ENCODE measurements at regions not wholly inside any gene's neighbourhood (a gene's known extent, or its start where the extent isn't known, plus 50 kb on each side); places are given as distances from the start of the nearest gene placed in this dataset.
"Not testable (repeated sequence)": the region's sequence is repeated elsewhere in the genome, so short reads cannot be mapped to it uniquely, and the experiment has no call there.

DNA sequence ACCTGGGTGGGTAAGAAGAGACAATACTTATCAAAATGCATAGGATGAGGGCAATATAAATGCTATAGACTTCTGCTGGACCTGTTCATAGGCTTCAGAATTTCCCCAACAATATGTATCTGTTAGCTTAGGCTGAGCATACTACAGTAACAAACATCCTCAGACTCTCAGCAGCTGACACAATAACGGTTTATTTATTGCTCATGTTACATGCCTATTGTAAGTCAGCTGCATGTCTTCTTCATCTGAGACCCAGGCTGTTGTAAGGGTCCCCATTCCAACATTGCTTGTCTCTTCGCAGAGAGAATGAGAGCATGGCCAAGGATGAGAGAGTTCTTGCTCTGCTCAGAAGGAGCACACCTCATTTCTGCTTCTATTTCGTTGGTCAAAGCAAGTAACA lies 150.7 kb downstream of the TMEM200C start:
- H3K4me3 ChIP-seq (ENCODE audit: low read length): no peak overlapping the region
- no peak for TF ChIP-seq ZNF274 (IDR thresholded peaks at IDR 0.05; ENCODE audit: low read depth, low read length)

GRCh38 chr18:5738526-5738925 lies 156.8 kb downstream of the TMEM200C start:
- no peak for TF ChIP-seq ZNF274 (IDR thresholded peaks at IDR 0.05; ENCODE audit: low read depth, low read length)
- no peak overlapping the region for H3K4me3 ChIP-seq (ENCODE audit: low read length)

GRCh38 chr18:5732318-5732717 lies 163.0 kb downstream of the TMEM200C start:
- no peak for TF ChIP-seq ZNF274 (IDR thresholded peaks at IDR 0.05; ENCODE audit: low read depth, low read length)
- H3K4me3 ChIP-seq (ENCODE audit: low read length): no peak overlapping the region

DNA sequence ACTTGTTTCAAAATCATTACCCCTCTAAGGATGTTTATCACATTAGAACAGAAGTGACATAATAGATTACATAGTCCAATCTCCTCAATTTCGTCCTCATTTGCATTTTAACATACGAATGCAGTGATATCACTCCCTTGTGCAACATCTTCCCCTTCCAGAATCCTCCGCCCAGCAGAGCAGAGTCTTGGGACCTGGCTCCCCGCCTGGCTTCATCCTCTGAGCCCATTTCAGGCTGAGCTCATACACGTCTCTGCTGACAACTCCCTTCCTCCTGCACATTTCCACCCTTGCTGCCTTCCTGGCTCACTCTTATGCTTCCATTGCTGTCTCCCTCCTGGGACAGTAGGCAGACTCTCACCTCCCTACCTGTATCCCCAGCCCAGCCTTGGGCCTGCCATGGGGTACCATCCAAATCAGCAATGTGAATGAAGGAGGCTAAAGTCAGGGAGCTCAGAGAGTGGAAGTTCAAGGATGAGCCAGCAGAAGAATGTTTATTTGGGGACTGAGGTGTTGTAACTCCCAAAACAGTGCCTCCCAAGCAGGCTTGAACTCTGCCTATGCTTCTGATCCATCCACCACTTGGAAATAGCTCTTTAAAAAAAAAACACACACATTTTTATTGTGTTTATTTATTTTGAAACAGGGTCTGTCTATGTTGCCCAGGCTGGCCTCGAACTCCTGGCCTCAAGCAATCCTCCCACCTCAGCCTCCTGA lies 165.2 kb downstream of the TMEM200C start:
- H3K4me3 ChIP-seq (ENCODE audit: low read length): no peak overlapping the region
- TF ChIP-seq ZNF274 (IDR thresholded peaks at IDR 0.05; ENCODE audit: low read depth, low read length): no peak

DNA sequence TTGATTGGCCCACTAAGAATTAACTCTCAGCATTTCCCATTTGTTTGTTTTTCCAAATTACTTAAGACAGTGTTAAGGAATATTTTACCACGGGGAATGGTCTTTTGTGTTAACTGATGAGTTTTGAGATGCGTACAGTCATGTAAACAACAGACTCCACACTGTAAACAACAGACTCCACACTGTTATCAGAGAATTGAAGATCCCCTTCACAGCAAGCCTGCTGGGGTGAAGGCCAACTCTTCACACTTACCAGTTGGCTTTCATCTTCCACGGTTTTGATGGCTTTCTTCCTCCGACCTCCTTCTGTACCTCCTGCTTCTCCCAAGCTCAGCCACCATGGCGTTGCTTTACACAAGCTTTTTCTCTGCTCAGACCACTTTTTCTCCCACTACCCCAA lies 166.8 kb downstream of the TMEM200C start:
- H3K4me3 ChIP-seq (ENCODE audit: low read length): no peak overlapping the region
- TF ChIP-seq ZNF274 (IDR thresholded peaks at IDR 0.05; ENCODE audit: low read depth, low read length): no peak

DNA sequence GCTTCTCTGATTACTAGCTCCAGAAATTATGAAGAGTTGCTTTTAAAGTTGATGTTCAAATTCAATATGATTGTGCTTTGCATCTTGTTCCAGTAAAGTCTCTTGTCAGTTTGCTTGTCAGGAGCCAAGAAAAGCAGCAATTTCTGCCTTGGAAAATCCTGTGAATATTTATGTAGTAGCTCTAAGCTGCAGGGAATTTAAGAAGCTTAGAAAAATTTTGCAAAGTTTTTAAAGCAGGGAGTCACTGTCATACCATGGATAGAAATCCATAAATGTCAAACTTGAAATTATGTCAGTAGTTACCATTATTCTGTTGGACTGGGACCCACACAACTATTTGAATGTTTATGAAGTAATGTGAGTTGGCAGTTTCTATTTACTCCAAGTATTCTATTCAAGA lies 169.3 kb downstream of the TMEM200C start:
- no peak overlapping the region for H3K4me3 ChIP-seq (ENCODE audit: low read length)
- no peak for TF ChIP-seq ZNF274 (IDR thresholded peaks at IDR 0.05; ENCODE audit: low read depth, low read length)

DNA sequence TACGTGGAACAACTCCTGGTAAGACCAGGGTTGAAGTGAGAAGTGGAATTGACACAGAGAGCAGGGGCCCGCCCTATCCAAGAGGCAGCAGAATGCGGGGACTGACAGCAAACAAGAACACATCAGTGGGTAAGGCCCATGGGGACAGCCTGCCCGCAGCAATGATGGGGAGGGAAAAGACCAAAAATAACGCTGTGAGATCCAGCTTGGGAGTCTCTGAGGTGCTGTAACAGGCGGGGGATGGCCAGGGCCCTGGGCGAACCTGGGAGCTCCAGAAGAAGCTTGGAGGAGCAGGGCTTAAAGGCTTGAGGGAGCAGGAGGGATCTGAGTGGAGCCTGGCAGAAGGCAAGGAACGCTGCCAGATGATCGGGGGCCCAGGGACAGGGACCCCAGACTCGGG lies 173.4 kb downstream of the TMEM200C start:
- H3K4me3 ChIP-seq (ENCODE audit: low read length): no peak overlapping the region
- no peak for TF ChIP-seq ZNF274 (IDR thresholded peaks at IDR 0.05; ENCODE audit: low read depth, low read length)

DNA sequence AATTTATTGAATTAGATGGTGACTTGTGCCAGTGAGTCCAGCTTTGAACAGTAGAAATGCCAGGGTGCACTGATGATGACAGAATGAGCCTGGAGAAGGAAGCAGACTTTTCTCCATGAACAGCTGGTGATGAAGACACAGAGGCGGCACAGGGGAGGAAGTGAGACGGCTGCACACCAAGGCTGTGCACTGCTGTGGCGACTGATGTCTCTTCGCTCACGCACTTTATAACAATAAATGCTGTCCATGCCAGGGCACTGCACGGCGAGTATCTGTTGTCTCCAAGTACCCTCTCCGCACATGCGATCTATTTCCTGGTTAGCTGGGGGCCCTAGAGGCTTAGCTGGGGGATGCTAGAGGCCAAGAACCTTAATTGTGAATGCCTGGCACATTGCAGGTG lies 175.2 kb downstream of the TMEM200C start:
- TF ChIP-seq ZNF274 (IDR thresholded peaks at IDR 0.05; ENCODE audit: low read depth, low read length): no peak
- no peak overlapping the region for H3K4me3 ChIP-seq (ENCODE audit: low read length)

GRCh38 chr18:5717256-5717655 lies 173.5 kb upstream of the EPB41L3 start:
- TF ChIP-seq ZNF274 (IDR thresholded peaks at IDR 0.05; ENCODE audit: low read depth, low read length): no peak
- H3K4me3 ChIP-seq (ENCODE audit: low read length): no peak overlapping the region

- no peak overlapping the region for H3K4me3 ChIP-seq (ENCODE audit: low read length)
- TF ChIP-seq ZNF274 (IDR thresholded peaks at IDR 0.05; ENCODE audit: low read depth, low read length): no peak
Measured at GRCh38 chr18:5710676-5711075, 166.9 kb upstream of the EPB41L3 start.

DNA sequence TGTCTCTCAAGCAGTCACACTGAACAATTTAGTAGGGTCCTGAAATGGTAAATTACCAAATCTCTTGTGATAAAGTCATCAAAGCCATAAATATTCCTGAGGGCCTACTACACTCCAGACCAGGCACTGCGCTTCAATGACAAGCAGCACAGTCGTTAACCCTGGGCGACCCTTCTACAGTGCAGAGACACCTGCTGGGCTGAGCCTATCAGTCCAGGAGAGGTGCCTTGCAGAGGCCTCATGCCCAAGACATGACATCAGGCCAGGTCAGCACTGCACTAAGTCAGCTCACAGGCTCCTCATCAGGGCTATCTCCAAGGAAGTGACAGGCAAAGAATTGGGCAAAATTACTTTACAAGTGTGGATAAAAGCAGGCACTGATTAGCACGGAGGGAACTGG lies 166.4 kb upstream of the EPB41L3 start:
- no peak overlapping the region for H3K4me3 ChIP-seq (ENCODE audit: low read length)
- no peak for TF ChIP-seq ZNF274 (IDR thresholded peaks at IDR 0.05; ENCODE audit: low read depth, low read length)

- TF ChIP-seq ZNF274 (IDR thresholded peaks at IDR 0.05; ENCODE audit: low read depth, low read length): no peak
- no peak overlapping the region for H3K4me3 ChIP-seq (ENCODE audit: low read length)
Measured at GRCh38 chr18:5709476-5710095, 165.8 kb upstream of the EPB41L3 start.

GRCh38 chr18:5707586-5707985 lies 163.8 kb upstream of the EPB41L3 start:
- H3K4me3 ChIP-seq (ENCODE audit: low read length): no peak overlapping the region
- no peak for TF ChIP-seq ZNF274 (IDR thresholded peaks at IDR 0.05; ENCODE audit: low read depth, low read length)

DNA sequence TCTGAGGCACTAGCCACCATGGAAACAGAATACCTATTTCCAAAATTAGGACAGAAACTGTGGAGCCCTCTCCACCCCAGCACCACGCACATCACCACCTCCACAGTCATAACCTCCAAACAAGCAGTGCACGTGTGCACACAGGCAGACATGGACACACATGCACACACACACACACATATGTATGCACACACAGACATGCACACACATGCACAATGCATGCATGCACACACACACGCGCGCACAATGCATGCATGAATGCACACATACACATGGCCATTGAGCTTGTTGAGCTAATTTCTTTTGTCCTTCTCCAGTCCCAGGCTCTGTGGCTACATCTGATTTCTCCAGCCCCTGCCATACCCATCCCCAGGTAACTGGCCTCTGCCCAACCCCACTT lies 161.6 kb upstream of the EPB41L3 start:
- no peak overlapping the region for H3K4me3 ChIP-seq (ENCODE audit: low read length)
- no peak for TF ChIP-seq ZNF274 (IDR thresholded peaks at IDR 0.05; ENCODE audit: low read depth, low read length)

DNA sequence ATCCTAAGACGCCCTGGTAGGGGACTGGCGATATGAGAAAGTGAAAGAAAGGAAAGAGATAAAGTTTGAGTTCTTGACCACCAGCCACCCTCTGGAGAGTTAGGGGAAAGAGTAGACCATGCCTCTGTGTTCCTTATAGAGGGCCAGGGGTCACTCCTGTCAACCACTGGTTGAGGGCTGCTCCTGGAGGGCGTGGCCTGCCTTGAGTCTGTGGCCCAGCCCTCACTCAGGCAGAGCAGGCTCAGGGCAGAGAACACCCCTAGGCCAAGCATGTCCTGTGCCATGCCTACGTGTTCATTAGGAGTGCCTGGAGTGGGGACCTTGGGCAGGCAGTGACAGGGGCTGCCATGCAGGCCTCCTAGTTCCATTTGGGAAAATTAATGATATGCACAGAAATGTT lies 161.1 kb upstream of the EPB41L3 start:
- no peak for TF ChIP-seq ZNF274 (IDR thresholded peaks at IDR 0.05; ENCODE audit: low read depth, low read length)
- H3K4me3 ChIP-seq (ENCODE audit: low read length): no peak overlapping the region

DNA sequence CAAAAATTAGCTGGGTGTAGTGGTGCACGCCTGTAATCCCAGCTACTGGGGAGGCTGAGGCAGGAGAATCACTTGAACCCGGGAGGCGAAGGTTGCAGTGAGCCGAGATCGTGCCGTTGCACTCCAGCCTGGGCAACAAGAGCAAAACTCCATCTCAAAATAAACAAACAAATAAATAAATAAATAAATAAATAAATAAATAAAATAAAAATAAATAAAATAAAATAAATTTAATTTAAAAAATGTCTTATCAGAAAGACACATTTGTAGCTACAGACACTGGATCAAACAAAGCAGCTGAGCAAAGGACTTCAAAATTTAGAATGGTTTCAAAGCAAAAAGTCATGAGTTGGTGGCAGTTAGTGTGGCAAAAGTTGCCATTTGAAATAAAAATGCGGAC lies 158.2 kb upstream of the EPB41L3 start:
- H3K4me3 ChIP-seq (ENCODE audit: low read length): not testable (repeated sequence)
